ENCODE measurements at regions not wholly inside any gene's neighbourhood (a gene's known extent, or its start where the extent isn't known, plus 50 kb on each side); places are given as distances from the start of the nearest gene placed in this dataset.

DNA sequence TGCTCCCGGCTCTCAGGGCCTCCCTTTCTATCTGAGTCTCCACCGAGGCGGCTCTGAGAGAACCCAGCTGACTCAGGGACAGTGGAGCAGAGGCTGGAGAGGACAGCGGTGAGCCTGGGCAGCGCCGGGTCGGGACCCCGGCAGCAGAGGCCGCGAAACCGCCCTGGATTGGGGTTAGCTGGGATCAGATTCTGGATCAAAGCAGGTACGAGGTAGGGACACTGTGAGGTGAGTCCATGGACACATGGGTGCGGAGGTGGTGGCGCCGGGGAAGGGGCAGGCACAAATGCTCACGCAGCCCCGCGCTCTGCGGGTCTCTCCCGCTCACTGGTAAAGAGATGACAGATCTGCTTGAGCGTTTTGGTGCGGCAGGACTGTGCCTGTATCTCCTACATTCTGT is 146.4 kb upstream of the GGTLC1 start:
- TF ChIP-seq, protein P1, sequence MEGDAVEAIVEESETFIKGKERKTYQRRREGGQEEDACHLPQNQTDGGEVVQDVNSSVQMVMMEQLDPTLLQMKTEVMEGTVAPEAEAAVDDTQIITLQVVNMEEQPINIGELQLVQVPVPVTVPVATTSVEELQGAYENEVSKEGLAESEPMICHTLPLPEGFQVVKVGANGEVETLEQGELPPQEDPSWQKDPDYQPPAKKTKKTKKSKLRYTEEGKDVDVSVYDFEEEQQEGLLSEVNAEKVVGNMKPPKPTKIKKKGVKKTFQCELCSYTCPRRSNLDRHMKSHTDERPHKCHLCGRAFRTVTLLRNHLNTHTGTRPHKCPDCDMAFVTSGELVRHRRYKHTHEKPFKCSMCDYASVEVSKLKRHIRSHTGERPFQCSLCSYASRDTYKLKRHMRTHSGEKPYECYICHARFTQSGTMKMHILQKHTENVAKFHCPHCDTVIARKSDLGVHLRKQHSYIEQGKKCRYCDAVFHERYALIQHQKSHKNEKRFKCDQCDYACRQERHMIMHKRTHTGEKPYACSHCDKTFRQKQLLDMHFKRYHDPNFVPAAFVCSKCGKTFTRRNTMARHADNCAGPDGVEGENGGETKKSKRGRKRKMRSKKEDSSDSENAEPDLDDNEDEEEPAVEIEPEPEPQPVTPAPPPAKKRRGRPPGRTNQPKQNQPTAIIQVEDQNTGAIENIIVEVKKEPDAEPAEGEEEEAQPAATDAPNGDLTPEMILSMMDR (IDR thresholded peaks at IDR 0.05), result no peak
- TF ChIP-seq POLR2AphosphoS5 (IDR thresholded peaks at IDR 0.05) (no peak), POLR2A (IDR thresholded peaks at IDR 0.05) (no peak)
- H3K9me3 ChIP-seq, result no peaks in the 10 kb centered on the region
- H3K36me3 ChIP-seq, result no peaks in the 10 kb centered on the region
- H3K4me3 ChIP-seq, result no peak overlapping the region
- DNase-seq (ENCODE audit: low spot score), result no peak
- peaks cover 6% of the 10 kb centered on the region for H3K4me1 ChIP-seq (replicated peaks)
- no peaks in the 10 kb centered on the region for H3K27me3 ChIP-seq (replicated peaks; ENCODE audit: insufficient read depth)
- WGBS, result 93% methylated on average over 22 of the region's 22 CpGs
- no peak overlapping the region for H3K27ac ChIP-seq
- intact Hi-C loops (cut with DNase I), result no loop called here

DNA sequence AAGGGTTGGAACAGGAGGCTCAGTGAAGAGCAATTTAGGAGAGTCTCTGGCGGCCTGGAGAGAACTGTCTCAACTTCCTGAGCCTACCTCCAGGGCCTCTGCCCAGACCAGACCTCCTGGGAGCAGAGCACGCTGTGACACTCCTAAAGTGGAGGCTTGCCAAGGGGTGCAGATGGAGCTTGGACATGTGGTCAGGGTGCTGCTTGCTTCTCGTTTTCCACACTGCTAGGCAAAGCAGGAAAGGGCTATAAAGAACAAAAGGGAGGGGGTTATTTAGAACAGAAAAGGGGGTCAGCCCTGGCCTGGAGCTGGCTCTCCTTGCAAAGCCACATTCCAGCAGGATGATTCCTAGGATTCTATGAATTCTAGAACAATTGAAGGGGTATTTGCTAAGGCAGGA is 145.7 kb upstream of the GGTLC1 start:
- intact Hi-C loops (cut with DNase I), result no loop called here
- H3K27me3 ChIP-seq (replicated peaks; ENCODE audit: insufficient read depth), result no peaks in the 10 kb centered on the region
- no peak overlapping the region for H3K27ac ChIP-seq
- no peak overlapping the region for H3K4me3 ChIP-seq
- TF ChIP-seq POLR2AphosphoS5 (IDR thresholded peaks at IDR 0.05) (peak; percentile 5), POLR2A (IDR thresholded peaks at IDR 0.05) (no peak)
- peak; percentile 49 for DNase-seq (ENCODE audit: low spot score)
- H3K9me3 ChIP-seq, result no peaks in the 10 kb centered on the region
- H3K4me1 ChIP-seq (replicated peaks), result peaks cover 6% of the 10 kb centered on the region
- 13% methylated on average over 3 of the region's 3 CpGs for WGBS
- H3K36me3 ChIP-seq, result no peaks in the 10 kb centered on the region

DNA sequence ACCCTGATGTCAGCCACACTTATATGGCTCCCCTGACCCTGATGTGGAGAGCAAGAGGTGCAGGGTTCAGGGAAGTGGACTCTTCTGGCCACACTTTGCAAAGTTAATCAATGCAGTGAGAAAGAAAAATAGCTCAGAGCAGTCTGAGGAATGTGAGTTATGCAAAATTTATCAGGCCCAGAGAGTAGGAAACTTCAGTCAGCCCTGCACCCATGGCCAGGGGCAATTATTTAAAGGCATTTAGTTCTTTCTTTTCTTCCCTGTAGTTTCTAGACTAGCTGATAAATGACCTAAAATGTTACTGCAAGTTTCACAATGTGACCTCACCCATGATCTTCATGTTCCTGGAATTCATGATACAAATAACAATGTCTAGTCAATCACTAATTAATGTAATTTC is 143.7 kb upstream of the GGTLC1 start:
- no peak for DNase-seq (ENCODE audit: low spot score)
- TF ChIP-seq, protein P1 (IDR thresholded peaks at IDR 0.05), result no peak
- TF ChIP-seq POLR2A (IDR thresholded peaks at IDR 0.05) (no peak), POLR2AphosphoS5 (IDR thresholded peaks at IDR 0.05) (no peak)
- intact Hi-C loops (cut with DNase I), result no loop called here
- no peak overlapping the region for H3K27ac ChIP-seq
- H3K36me3 ChIP-seq, result no peaks in the 10 kb centered on the region
- no peak overlapping the region for H3K4me3 ChIP-seq
- no peaks in the 10 kb centered on the region for H3K9me3 ChIP-seq
- peaks cover 6% of the 10 kb centered on the region for H3K4me1 ChIP-seq (replicated peaks)
- H3K27me3 ChIP-seq (replicated peaks; ENCODE audit: insufficient read depth), result no peaks in the 10 kb centered on the region

DNA sequence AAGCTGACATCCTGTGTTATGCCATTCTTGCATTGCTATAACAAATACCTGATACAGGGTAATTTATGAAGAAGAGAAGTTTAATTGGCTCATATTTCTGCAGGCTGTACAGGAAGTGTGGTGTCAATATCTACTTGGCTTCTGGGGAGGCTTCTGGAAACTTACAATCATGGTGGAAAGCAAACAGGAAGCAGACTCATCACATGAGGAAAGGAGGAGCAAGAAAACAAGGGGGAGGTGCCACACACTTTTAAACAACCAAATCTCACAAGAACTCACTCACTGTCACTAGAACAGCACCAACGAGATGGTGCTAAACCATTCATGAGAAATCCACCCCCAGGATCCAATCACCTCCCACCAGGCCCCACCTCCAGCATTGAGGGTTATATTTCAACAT is 143.1 kb upstream of the GGTLC1 start:
- Histone ChIP-seq H3K27me3 (replicated peaks; ENCODE audit: insufficient read depth) (no peaks in the 10 kb centered on the region), H3K4me1 (replicated peaks) (peaks cover 6% of the 10 kb centered on the region), H3K36me3 (no peaks in the 10 kb centered on the region), H3K27ac (no peak overlapping the region), H3K9me3 (no peaks in the 10 kb centered on the region), H3K4me3 (no peak overlapping the region)
- WGBS, result 77% methylated on average over 1 of the region's 1 CpG
- DNase-seq (ENCODE audit: low spot score), result no peak
- TF ChIP-seq POLR2A (IDR thresholded peaks at IDR 0.05) (no peak), POLR2AphosphoS5 (IDR thresholded peaks at IDR 0.05) (no peak)
- TF ChIP-seq, protein P1 (IDR thresholded peaks at IDR 0.05), result no peak
- intact Hi-C loops (cut with DNase I), result no loop called here

DNA sequence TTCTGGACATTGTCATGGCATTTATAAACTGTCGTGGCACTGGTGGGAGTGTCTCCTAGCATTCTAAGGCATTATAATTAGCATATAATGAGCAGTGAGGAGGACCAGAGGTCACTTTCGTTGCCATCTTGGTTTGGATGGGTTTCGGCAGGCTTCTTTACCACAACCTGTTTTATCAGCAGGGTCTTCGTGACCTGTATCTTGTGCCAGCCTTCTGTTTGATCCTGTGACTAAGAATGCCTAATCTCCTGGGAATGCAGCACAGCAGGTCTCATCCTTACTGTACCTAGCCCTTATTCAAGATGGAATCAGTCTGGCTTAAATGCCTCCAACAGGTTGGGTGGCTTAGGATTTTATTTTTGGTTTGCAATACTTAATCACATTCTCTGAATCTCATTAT is 142.7 kb upstream of the GGTLC1 start:
- intact Hi-C loops (cut with DNase I), result no loop called here
- H3K27me3 ChIP-seq (replicated peaks; ENCODE audit: insufficient read depth), result no peaks in the 10 kb centered on the region
- no peak overlapping the region for H3K4me3 ChIP-seq
- H3K4me1 ChIP-seq (replicated peaks), result peaks cover 6% of the 10 kb centered on the region
- TF ChIP-seq POLR2AphosphoS5 (IDR thresholded peaks at IDR 0.05) (no peak), POLR2A (IDR thresholded peaks at IDR 0.05) (no peak)
- TF ChIP-seq, protein P1 (IDR thresholded peaks at IDR 0.05), result no peak
- WGBS, result 82% methylated on average over 4 of the region's 4 CpGs
- no peaks in the 10 kb centered on the region for H3K36me3 ChIP-seq
- no peaks in the 10 kb centered on the region for H3K9me3 ChIP-seq
- H3K27ac ChIP-seq, result no peak overlapping the region
- DNase-seq (ENCODE audit: low spot score), result no peak

Data from prostate gland (tissue), 2 donors.